ENCODE measurements at regions not wholly inside any gene's neighbourhood (a gene's known extent, or its start where the extent isn't known, plus 50 kb on each side); places are given as distances from the start of the nearest gene placed in this dataset.

DNA sequence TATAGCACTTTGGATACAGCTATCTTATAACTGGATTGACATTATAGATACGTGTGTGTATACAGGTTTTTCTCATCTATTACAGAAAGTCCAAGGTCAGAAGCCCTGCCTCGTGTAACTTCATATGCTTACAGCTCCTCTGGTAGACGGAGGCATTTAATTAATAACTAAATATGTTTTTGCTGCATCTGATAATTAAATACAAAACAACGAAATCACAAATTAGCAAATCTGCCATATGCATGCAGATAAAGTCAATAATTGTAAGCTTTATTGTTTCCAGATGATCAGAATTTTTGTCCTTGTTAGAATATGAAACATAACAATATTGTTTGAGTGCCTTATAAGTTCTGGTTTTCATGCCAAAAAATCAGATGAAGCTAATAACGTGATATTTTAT is 717.7 kb downstream of the LIG4 start:
- no peaks in the 10 kb centered on the region for H3K36me3 ChIP-seq (ENCODE audit: control insufficient read depth in 2 of 2, insufficient read depth in 2 of 2, low read length in 2 of 2)
- no peak overlapping the region for H3K4me3 ChIP-seq (ENCODE audit: low read length in 2 of 2)
- H3K9me3 ChIP-seq (ENCODE audit: control insufficient read depth in 2 of 2, low read length in 2 of 2), result no peaks in the 10 kb centered on the region
- no peaks in the 10 kb centered on the region for H3K27me3 ChIP-seq (ENCODE audit: control insufficient read depth in 1 of 2, insufficient read depth in 2 of 2, low read length in 2 of 2)
- H3K4me1 ChIP-seq (ENCODE audit: control insufficient read depth, insufficient read depth, low read length), result no peaks in the 10 kb centered on the region
- no peak overlapping the region for H3K27ac ChIP-seq (ENCODE audit: low read length)
- H3K9ac ChIP-seq (ENCODE audit: low read length in 2 of 2), result no peak overlapping the region

DNA sequence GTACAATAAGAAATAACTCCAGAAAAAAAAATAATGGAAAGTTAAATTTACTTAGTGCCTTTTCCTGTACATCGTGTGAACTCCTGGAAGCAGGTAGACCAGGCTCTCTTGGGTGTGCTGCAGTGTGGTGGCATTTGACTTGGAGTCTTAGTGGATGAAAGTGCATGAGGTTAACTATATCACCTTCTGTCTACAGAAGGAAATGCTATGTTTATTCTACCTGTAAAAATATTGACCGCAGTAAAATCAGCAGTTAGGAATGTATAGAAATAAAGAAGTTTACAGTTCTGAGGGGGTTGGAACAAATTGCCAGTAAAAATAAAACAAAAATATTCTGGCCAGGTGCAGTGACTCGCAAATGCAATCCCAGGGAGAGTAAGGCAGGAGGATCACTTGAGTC is 722.1 kb downstream of the LIG4 start:
- Histone ChIP-seq H3K9me3 (ENCODE audit: control insufficient read depth in 2 of 2, low read length in 2 of 2) (no peaks in the 10 kb centered on the region), H3K36me3 (ENCODE audit: control insufficient read depth in 2 of 2, insufficient read depth in 2 of 2, low read length in 2 of 2) (no peaks in the 10 kb centered on the region), H3K27me3 (ENCODE audit: control insufficient read depth in 1 of 2, insufficient read depth in 2 of 2, low read length in 2 of 2) (no peaks in the 10 kb centered on the region), H3K9ac (ENCODE audit: low read length in 2 of 2) (no peak overlapping the region), H3K4me3 (ENCODE audit: low read length in 2 of 2) (no peak overlapping the region), H3K27ac (ENCODE audit: low read length) (no peak overlapping the region), H3K4me1 (ENCODE audit: control insufficient read depth, insufficient read depth, low read length) (no peaks in the 10 kb centered on the region)

DNA sequence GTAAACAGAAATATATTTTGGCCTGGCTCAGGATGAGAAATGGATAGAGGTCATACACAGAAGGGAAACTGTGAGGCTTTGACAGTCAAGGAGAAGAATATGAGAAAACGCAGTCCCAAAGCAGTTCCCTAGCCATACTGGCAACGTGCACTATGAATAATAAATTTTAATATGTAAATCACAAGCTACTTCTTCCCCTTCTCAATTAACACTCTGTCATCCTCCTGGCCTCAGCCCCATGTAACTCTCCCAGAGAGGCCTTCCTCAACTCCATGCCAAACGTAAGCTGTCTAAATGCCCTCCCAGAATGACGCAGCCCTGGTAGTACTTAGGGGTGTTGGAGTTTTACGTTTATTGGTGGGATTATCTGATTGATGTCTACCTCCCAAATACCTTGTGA is 732.6 kb downstream of the LIG4 start:
- no peaks in the 10 kb centered on the region for H3K36me3 ChIP-seq (ENCODE audit: control insufficient read depth in 2 of 2, insufficient read depth in 2 of 2, low read length in 2 of 2)
- H3K27ac ChIP-seq (ENCODE audit: low read length), result no peak overlapping the region

DNA sequence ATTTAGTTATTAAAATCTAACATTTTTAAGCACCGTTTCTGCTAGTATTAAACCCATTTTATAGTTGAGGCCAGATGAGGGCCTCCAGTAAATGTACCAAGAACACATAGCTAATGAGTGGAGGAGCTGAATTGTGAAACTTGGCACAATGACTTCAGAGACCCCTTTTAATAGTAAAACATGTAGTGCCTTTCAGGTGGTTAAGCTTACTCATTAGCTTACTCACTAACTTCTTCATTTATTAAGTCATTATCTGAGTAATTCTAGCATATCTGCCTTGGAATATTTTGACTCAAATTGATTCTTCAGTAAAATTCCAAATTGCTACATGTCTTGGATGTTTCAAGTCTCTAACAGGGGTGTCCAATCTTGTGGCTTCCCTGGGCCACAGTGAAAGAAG is 735.2 kb downstream of the LIG4 start:
- Histone ChIP-seq H3K9me3 (ENCODE audit: control insufficient read depth in 2 of 2, low read length in 2 of 2) (no peaks in the 10 kb centered on the region), H3K27me3 (ENCODE audit: control insufficient read depth in 1 of 2, insufficient read depth in 2 of 2, low read length in 2 of 2) (no peaks in the 10 kb centered on the region), H3K4me3 (ENCODE audit: low read length in 2 of 2) (no peak overlapping the region), H3K4me1 (ENCODE audit: control insufficient read depth, insufficient read depth, low read length) (no peaks in the 10 kb centered on the region), H3K27ac (ENCODE audit: low read length) (no peak overlapping the region), H3K9ac (ENCODE audit: low read length in 2 of 2) (no peak overlapping the region), H3K36me3 (ENCODE audit: control insufficient read depth in 2 of 2, insufficient read depth in 2 of 2, low read length in 2 of 2) (no peaks in the 10 kb centered on the region)

More for the DNA sequence above, 732.6 kb downstream of the LIG4 start:
- no peak overlapping the region for H3K4me3 ChIP-seq (ENCODE audit: low read length in 2 of 2)
- no peaks in the 10 kb centered on the region for H3K27me3 ChIP-seq (ENCODE audit: control insufficient read depth in 1 of 2, insufficient read depth in 2 of 2, low read length in 2 of 2)
- H3K9ac ChIP-seq (ENCODE audit: low read length in 2 of 2), result no peak overlapping the region
- H3K4me1 ChIP-seq (ENCODE audit: control insufficient read depth, insufficient read depth, low read length), result no peaks in the 10 kb centered on the region
- no peaks in the 10 kb centered on the region for H3K9me3 ChIP-seq (ENCODE audit: control insufficient read depth in 2 of 2, low read length in 2 of 2)

DNA sequence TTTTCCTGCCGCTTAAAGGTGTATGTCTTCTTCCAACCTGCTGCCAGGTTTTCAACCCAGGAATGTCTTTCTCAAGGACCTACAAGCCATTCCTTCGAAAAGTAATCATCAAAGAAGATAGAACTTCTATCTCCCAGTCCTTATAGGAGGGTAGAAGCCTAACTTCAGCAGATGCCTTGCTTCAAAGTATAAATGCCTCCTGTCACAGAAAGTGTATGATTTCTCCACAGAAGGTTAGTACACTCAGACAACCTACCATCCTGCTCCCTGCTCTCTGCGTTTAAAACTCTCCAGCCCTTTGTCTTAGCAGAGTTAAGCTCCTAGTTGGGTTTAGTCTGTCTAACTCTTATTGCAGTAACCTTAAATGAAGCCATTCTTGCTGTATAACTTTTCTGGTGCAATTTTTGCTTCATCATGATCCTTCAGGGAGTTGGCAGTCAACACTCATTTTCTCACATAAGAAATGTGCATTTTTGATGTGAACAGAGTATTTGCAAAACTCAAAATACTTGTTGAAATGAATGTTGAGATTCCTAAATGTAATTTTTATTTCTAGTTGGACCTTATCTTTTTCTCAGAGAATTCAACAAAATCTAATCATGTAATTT is 737.5 kb downstream of the LIG4 start:
- H3K4me3 ChIP-seq (ENCODE audit: low read length in 2 of 2), result no peak overlapping the region
- no peaks in the 10 kb centered on the region for H3K36me3 ChIP-seq (ENCODE audit: control insufficient read depth in 2 of 2, insufficient read depth in 2 of 2, low read length in 2 of 2)
- no peaks in the 10 kb centered on the region for H3K4me1 ChIP-seq (ENCODE audit: control insufficient read depth, insufficient read depth, low read length)
- H3K27me3 ChIP-seq (ENCODE audit: control insufficient read depth in 1 of 2, insufficient read depth in 2 of 2, low read length in 2 of 2), result no peaks in the 10 kb centered on the region
- H3K27ac ChIP-seq (ENCODE audit: low read length), result no peak overlapping the region
- H3K9me3 ChIP-seq (ENCODE audit: control insufficient read depth in 2 of 2, low read length in 2 of 2), result no peaks in the 10 kb centered on the region
- no peak overlapping the region for H3K9ac ChIP-seq (ENCODE audit: low read length in 2 of 2)

DNA sequence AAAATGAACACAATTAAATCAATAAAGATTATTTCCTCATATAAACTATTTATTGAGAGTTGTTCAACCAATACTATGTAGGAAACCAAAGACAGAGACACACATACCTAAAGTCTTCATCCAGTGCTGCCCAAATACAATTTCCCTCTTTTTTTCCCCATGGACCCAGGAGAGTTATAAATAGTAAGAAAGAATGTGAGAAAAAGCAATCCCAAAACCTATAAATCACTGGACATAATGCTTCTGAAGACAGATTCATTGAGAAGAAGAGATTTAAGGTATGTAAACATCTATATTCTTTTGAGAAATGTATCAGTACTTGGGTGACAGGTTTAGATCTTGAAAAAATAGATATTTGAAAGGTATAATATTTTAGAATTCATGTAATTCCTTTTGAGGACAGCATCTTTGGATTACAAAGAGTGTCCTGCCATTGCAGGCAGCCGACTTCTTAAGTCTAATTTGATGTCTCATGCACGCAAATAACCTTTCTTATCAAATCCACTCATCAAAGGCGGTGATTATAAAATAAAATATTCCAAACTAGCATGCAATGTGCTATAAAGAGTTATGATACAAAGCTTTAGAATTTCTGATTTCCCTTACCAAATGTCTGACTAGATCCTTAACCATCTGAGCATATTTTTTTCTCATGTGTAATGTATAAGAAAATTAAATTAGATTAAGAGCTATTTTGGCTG is 739.4 kb downstream of the LIG4 start:
- H3K27ac ChIP-seq (ENCODE audit: low read length), result no peak overlapping the region
- H3K4me3 ChIP-seq (ENCODE audit: low read length in 2 of 2), result no peak overlapping the region
- no peaks in the 10 kb centered on the region for H3K9me3 ChIP-seq (ENCODE audit: control insufficient read depth in 2 of 2, low read length in 2 of 2)
- no peaks in the 10 kb centered on the region for H3K36me3 ChIP-seq (ENCODE audit: control insufficient read depth in 2 of 2, insufficient read depth in 2 of 2, low read length in 2 of 2)
- no peak overlapping the region for H3K9ac ChIP-seq (ENCODE audit: low read length in 2 of 2)
- no peaks in the 10 kb centered on the region for H3K4me1 ChIP-seq (ENCODE audit: control insufficient read depth, insufficient read depth, low read length)
- H3K27me3 ChIP-seq (ENCODE audit: control insufficient read depth in 1 of 2, insufficient read depth in 2 of 2, low read length in 2 of 2), result no peaks in the 10 kb centered on the region

DNA sequence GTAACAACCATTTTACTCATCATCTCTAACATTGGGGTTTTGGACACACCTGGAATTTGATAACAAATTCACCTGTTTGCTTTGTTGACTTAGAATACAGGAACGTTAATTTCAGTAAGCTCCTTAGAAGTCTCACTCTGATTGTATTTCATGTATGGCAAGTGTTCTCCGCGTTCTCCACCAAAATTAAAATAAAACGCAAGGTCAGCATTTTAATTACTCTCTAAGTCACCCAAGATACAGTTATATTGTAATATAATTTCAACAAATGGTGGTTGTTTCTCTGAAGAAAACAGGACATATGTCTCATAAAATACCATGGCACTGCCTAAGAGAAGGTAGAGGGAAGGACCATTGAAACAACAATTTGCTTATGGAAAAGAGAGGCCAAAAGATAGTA is 742.1 kb downstream of the LIG4 start:
- Histone ChIP-seq H3K27ac (ENCODE audit: low read length) (no peak overlapping the region), H3K4me3 (ENCODE audit: low read length in 2 of 2) (no peak overlapping the region), H3K36me3 (ENCODE audit: control insufficient read depth in 2 of 2, insufficient read depth in 2 of 2, low read length in 2 of 2) (no peaks in the 10 kb centered on the region), H3K4me1 (ENCODE audit: control insufficient read depth, insufficient read depth, low read length) (no peaks in the 10 kb centered on the region), H3K27me3 (ENCODE audit: control insufficient read depth in 1 of 2, insufficient read depth in 2 of 2, low read length in 2 of 2) (no peaks in the 10 kb centered on the region), H3K9ac (ENCODE audit: low read length in 2 of 2) (no peak overlapping the region), H3K9me3 (ENCODE audit: control insufficient read depth in 2 of 2, low read length in 2 of 2) (no peaks in the 10 kb centered on the region)

DNA sequence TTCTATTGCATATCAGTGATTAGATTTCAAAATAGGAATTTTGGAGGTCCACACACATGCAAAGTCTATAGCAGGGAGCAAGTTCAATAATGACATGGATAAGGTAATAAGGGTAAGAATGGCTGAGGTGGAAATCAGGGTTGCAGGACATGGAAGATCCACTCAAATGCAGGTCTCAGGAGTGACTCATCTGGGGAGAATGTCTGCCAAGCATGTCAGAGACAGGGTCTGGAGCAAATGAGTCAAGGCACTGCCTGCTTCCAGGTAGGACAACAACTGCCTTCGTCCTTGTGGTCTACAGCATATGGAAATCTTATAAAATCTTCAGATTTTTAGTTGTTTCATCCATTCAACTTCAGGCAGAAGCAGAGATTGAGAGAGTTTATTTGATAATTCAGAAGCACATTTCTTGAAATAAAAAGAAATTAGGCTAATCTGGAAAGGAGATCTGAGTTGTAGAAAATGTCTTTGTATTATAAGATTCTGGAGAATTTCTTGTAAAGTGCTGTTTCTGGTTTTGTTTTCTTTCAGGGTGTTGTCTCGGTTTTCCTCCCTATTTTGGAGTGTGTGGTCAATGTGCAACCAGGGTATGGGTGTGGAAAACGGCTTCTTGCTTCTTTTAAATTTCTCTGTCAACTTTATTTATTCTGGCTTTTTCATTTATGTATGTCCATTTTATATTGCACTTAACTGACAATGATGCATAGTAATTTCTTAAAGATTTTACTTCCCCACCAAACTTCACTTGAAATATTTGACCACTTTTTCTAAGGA is 748.8 kb downstream of the LIG4 start:
- H3K27ac ChIP-seq (ENCODE audit: low read length), result no peak overlapping the region
- H3K36me3 ChIP-seq (ENCODE audit: control insufficient read depth in 2 of 2, insufficient read depth in 2 of 2, low read length in 2 of 2), result no peaks in the 10 kb centered on the region
- H3K4me1 ChIP-seq (ENCODE audit: control insufficient read depth, insufficient read depth, low read length), result no peaks in the 10 kb centered on the region
- no peaks in the 10 kb centered on the region for H3K9me3 ChIP-seq (ENCODE audit: control insufficient read depth in 2 of 2, low read length in 2 of 2)
- no peaks in the 10 kb centered on the region for H3K27me3 ChIP-seq (ENCODE audit: control insufficient read depth in 1 of 2, insufficient read depth in 2 of 2, low read length in 2 of 2)
- no peak overlapping the region for H3K4me3 ChIP-seq (ENCODE audit: low read length in 2 of 2)
- no peak overlapping the region for H3K9ac ChIP-seq (ENCODE audit: low read length in 2 of 2)

DNA sequence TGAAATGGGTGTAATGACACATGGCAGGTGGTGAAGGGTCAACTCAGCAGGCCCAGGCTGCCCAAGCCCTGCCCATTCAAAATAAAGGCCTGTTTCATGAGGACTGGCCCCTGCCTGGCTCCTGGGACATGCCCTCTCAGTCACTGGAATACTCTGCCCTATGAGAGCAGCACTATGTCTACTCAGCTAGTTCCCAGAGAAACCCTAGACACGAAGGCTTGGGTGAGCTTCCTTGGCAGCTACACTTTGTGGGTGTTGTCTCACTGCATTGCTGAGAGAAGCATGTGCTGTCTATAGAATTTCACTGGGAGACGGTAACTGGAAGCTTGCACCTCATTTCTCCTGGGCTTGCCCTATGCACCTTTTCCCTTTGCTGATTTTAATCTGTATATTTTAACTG is 752.8 kb downstream of the LIG4 start:
- no peaks in the 10 kb centered on the region for H3K9me3 ChIP-seq (ENCODE audit: control insufficient read depth in 2 of 2, low read length in 2 of 2)
- H3K4me3 ChIP-seq (ENCODE audit: low read length in 2 of 2), result no peak overlapping the region
- H3K9ac ChIP-seq (ENCODE audit: low read length in 2 of 2), result no peak overlapping the region
- no peaks in the 10 kb centered on the region for H3K36me3 ChIP-seq (ENCODE audit: control insufficient read depth in 2 of 2, insufficient read depth in 2 of 2, low read length in 2 of 2)
- H3K4me1 ChIP-seq (ENCODE audit: control insufficient read depth, insufficient read depth, low read length), result no peaks in the 10 kb centered on the region
- H3K27me3 ChIP-seq (ENCODE audit: control insufficient read depth in 1 of 2, insufficient read depth in 2 of 2, low read length in 2 of 2), result no peaks in the 10 kb centered on the region
- no peak overlapping the region for H3K27ac ChIP-seq (ENCODE audit: low read length)

DNA sequence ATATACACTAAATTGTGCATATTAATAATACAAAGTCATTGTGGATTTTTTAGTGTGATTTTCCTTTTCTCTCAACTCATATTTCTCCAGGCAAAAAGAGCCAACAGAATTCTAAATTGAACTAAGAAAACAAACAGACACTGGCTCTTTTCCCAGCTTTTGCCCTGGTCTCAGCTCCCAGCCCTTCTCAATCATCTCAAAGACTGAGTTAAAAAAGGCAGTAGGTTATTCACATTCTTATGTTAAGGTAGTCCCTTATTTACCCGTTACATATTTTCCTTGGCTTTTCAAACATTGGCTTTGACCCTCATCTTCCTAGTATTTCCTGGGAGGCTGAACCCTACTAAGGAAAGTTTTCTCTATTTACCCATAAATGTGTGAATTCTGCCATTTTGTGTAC is 753.6 kb downstream of the LIG4 start:
- Histone ChIP-seq H3K27ac (ENCODE audit: low read length) (no peak overlapping the region), H3K4me3 (ENCODE audit: low read length in 2 of 2) (no peak overlapping the region), H3K27me3 (ENCODE audit: control insufficient read depth in 1 of 2, insufficient read depth in 2 of 2, low read length in 2 of 2) (no peaks in the 10 kb centered on the region), H3K9me3 (ENCODE audit: control insufficient read depth in 2 of 2, low read length in 2 of 2) (no peaks in the 10 kb centered on the region), H3K9ac (ENCODE audit: low read length in 2 of 2) (no peak overlapping the region), H3K4me1 (ENCODE audit: control insufficient read depth, insufficient read depth, low read length) (no peaks in the 10 kb centered on the region), H3K36me3 (ENCODE audit: control insufficient read depth in 2 of 2, insufficient read depth in 2 of 2, low read length in 2 of 2) (no peaks in the 10 kb centered on the region)

DNA sequence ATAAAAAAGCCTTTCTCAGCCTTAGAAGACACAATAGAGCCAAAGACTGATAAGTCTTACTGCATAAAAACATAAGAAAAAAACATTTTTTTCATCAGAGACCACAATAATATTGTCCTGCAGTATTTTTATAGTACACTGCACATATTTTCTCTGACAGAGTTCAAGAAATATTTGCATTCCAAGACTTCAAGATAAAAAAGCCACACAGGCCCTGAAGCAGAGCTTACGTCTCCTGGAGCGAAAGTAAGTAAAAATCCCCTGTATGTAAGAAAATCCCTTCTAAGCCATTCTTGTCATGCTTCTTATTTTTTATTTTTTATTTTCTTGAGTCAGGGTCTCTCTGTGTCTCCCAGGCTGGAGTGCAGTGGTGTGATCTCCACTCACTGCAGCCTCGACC is 755.9 kb downstream of the LIG4 start:
- no peaks in the 10 kb centered on the region for H3K4me1 ChIP-seq (ENCODE audit: control insufficient read depth, insufficient read depth, low read length)
- no peaks in the 10 kb centered on the region for H3K9me3 ChIP-seq (ENCODE audit: control insufficient read depth in 2 of 2, low read length in 2 of 2)
- H3K27ac ChIP-seq (ENCODE audit: low read length), result no peak overlapping the region
- no peak overlapping the region for H3K4me3 ChIP-seq (ENCODE audit: low read length in 2 of 2)
- no peaks in the 10 kb centered on the region for H3K27me3 ChIP-seq (ENCODE audit: control insufficient read depth in 1 of 2, insufficient read depth in 2 of 2, low read length in 2 of 2)
- no peak overlapping the region for H3K9ac ChIP-seq (ENCODE audit: low read length in 2 of 2)
- H3K36me3 ChIP-seq (ENCODE audit: control insufficient read depth in 2 of 2, insufficient read depth in 2 of 2, low read length in 2 of 2), result no peaks in the 10 kb centered on the region
